Right lobe of liver (tissue), 6 donors: ENCODE measurements at regions not wholly inside any gene's neighbourhood (a gene's known extent, or its start where the extent isn't known, plus 50 kb on each side); places are given as distances from the start of the nearest gene placed in this dataset.

Source experiments
- ATAC-seq, 4 donors: fragments of 200-7000 bp; cut with Tn5 transposase; one replicate each; pipeline ENCODE4 v1.9.1; 2020; ENCODE audit warnings: mild to moderate bottlenecking in 4 of 4, moderate library complexity in 4 of 4
- DNase-seq, 3 donors: peaks; one replicate each; pipeline ENCODE4 v3.0.0-alpha.2; 2020
- H3K27ac ChIP-seq, 3 donors: fragments of 200-600 bp; one replicate each; pipeline ENCODE4 v1.8.0; 2022
- H3K27me3 ChIP-seq, 2 donors: fragments of 200-600 bp; one replicate each; pipeline ENCODE4 v1.8.0; 2022
- H3K36me3 ChIP-seq, 4 donors: fragments of 200-600 bp; sonication (generic) in 1 of 4; one replicate each; pipeline versions ENCODE4 v1.5.1 to v1.8.0; 2017 to 2022; ENCODE audit warnings: control low read depth in 1 of 4
- H3K4me1 ChIP-seq, 4 donors: fragments of 200-600 bp; sonication (generic) in 1 of 4; one replicate each; pipeline versions ENCODE4 v1.5.1 to v1.8.0; 2017 to 2022; ENCODE audit warnings: control low read depth in 1 of 4
- H3K4me3 ChIP-seq, 3 donors: fragments of 200-600 bp; one replicate each; pipeline ENCODE4 v1.8.0; 2022
- H3K9me3 ChIP-seq, 4 donors: fragments of 200-600 bp; sonication (generic) in 1 of 4; one replicate each; pipeline versions ENCODE4 v1.5.1 to v1.8.0; 2017 to 2022; ENCODE audit warnings: control low read depth in 1 of 4
- CTCF ChIP-seq, 4 donors: fragments of 200-600 bp in 3 of 4; fragments of 450-650 bp in 1 of 4; IDR thresholded peaks; one replicate each; pipeline versions ENCODE4 v1.5.1 to v1.8.0; 2016 to 2022; ENCODE audit warnings: antibody characterized with exemption in 4 of 4, mild to moderate bottlenecking in 2 of 4
- POLR2A ChIP-seq: fragments of 450-650 bp; IDR thresholded peaks from one replicate; pipeline ENCODE4 v1.6.1; 2017; ENCODE audit warnings: antibody characterized with exemption, mild to moderate bottlenecking
- WGBS: methylation state at CpG from one replicate; pipeline ENCODE4 v1.1.6; 2018; ENCODE audit warnings: low coverage, low lambda C conversion rate; ENCODE audit not compliant: insufficient coverage; ENCODE audit errors: missing lambda C conversion rate; 5-methylcytosine and 5-hydroxymethylcytosine counted together
- intact Hi-C, 2 donors: fragments of 100-400 bp; cut with DNase I; formaldehyde crosslinking; loops; one replicate each; pipeline versions ENCODE4 v1.11.2 to v1.14.1; 2022
- donor health status: DM: no; HTN: yes; CAD: no.
- donor health status: DM: no; HTN: no; CAD: no.
- donor health status: DM: no; HTN: no; CAD: no.
- donor health status: DM: no; HTN: yes; CAD: no.
- donor health status: DM: no; HTN: yes; CAD: no.

DNA sequence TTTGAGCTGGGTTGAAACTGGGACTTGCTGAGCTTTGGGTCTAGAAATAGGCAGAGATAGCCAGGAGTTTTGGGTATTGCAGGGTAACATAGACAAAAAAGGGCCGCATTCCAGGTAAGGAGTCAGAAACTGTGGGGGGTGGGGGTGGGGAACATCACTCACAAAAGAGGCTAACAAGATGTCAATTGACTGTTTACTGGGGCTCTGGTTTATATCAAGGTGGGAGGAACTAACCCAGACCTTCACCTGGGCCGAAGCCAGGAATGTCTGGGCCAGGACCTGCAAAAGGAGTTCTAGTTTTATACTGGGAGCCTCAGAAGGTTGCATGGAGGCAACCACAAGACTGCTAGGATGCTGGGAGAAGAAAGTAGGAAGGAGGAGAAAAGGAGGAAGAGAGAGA is 154.4 kb downstream of the EMP1 start:
- WGBS = 68% methylated on average over 2 of the region's 2 CpGs
- H3K27ac ChIP-seq = no peak overlapping the region
- no peak for ATAC-seq
- H3K9me3 ChIP-seq = no peaks in the 10 kb centered on the region
- intact Hi-C loops = no loop called here
- H3K27me3 ChIP-seq = no peaks in the 10 kb centered on the region
- H3K36me3 ChIP-seq = no peaks in the 10 kb centered on the region
- H3K4me3 ChIP-seq = no peak overlapping the region
- DNase-seq = no peak
- TF ChIP-seq POLR2A (no peak), CTCF (IDR thresholded peaks at IDR 0.05) (no peak)
- no peaks in the 10 kb centered on the region for H3K4me1 ChIP-seq

- TF ChIP-seq CTCF (IDR thresholded peaks at IDR 0.05) (no peak), POLR2A (no peak)
These were observed 153.9 kb downstream of the EMP1 start for GRCh38 chr12:13350381-13350780.

DNA sequence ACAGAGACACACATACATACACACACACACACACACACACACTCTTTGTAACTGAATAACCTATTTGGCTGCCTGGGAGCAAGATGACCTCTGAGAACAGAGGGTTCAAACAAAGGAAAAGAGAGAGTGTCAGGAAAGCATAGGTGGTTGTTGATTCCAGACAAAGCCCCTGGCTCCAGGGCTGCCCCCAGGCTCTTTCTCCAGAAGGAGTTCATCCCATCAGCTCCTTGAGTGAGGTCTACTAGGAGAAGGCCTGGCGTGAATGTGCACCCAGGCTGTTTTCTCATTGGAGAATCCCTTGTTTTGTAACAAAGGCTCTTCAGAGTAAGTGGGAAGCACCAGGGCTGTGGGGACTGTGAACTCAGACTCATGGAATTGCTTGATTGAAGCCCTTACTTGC is 151.9 kb downstream of the EMP1 start:
- TF ChIP-seq POLR2A (no peak), CTCF (IDR thresholded peaks at IDR 0.05) (no peak)
- H3K27me3 ChIP-seq = no peaks in the 10 kb centered on the region
- intact Hi-C loops = no loop called here
- 83% methylated on average over 1 of the region's 1 CpG for WGBS
- H3K4me1 ChIP-seq = no peaks in the 10 kb centered on the region
- DNase-seq = no peak
- no peak overlapping the region for H3K4me3 ChIP-seq
- no peaks in the 10 kb centered on the region for H3K9me3 ChIP-seq
- no peak for ATAC-seq
- H3K27ac ChIP-seq = no peak overlapping the region
- no peaks in the 10 kb centered on the region for H3K36me3 ChIP-seq

More at GRCh38 chr12:13350381-13350780, 153.9 kb downstream of the EMP1 start:
- WGBS = 70% methylated on average over 2 of the region's 2 CpGs
- Histone ChIP-seq H3K4me1 (no peaks in the 10 kb centered on the region), H3K27ac (no peak overlapping the region), H3K27me3 (no peaks in the 10 kb centered on the region), H3K9me3 (no peaks in the 10 kb centered on the region), H3K4me3 (no peak overlapping the region), H3K36me3 (no peaks in the 10 kb centered on the region)
- ATAC-seq (no peak), DNase-seq (no peak)
- intact Hi-C loops = no loop called here

GRCh38 chr12:13347241-13348043 is 150.9 kb downstream of the EMP1 start:
- DNase-seq = no peak
- Histone ChIP-seq H3K36me3 (no peaks in the 10 kb centered on the region), H3K27me3 (no peaks in the 10 kb centered on the region), H3K9me3 (no peaks in the 10 kb centered on the region), H3K4me1 (no peaks in the 10 kb centered on the region), H3K4me3 (no peak overlapping the region), H3K27ac (no peak overlapping the region)
- WGBS = 10% methylated on average over 3 of the region's 4 CpGs
- intact Hi-C loops = no loop called here
- ATAC-seq = peak in 2 of 4 donors; percentile 26 to 38
- TF ChIP-seq CTCF (IDR thresholded peaks at IDR 0.05) (no peak), POLR2A (no peak)

- Histone ChIP-seq H3K27me3 (no peaks in the 10 kb centered on the region), H3K36me3 (no peaks in the 10 kb centered on the region), H3K9me3 (no peaks in the 10 kb centered on the region), H3K4me1 (no peaks in the 10 kb centered on the region), H3K4me3 (no peak overlapping the region), H3K27ac (no peak overlapping the region)
- no peak for DNase-seq
- no peak for ATAC-seq
- intact Hi-C loops = no loop called here
- TF ChIP-seq CTCF (IDR thresholded peaks at IDR 0.05) (no peak), POLR2A (no peak)
These were observed 149.2 kb downstream of the EMP1 start for GRCh38 chr12:13345722-13346121.
